Upper lobe of left lung (tissue), 4 donors: ENCODE measurements at regions not wholly inside any gene's neighbourhood (a gene's known extent, or its start where the extent isn't known, plus 50 kb on each side); places are given as distances from the start of the nearest gene placed in this dataset.

Experiments
- EP300 ChIP-seq, 4 donors: sonication (generic); formaldehyde crosslinking; IDR thresholded peaks; one replicate each; pipeline ENCODE4 v1.5.1; 2017; ENCODE audit warnings: antibody characterized with exemption in 4 of 4, control low read depth in 2 of 4
- POLR2A ChIP-seq, 4 donors: fragments of 450-650 bp; IDR thresholded peaks; one replicate each; pipeline ENCODE4 v1.5.1; 2016 to 2017; ENCODE audit warnings: antibody characterized with exemption in 4 of 4, mild to moderate bottlenecking in 2 of 4
- TF ChIP-seq, protein P1 (sequence below), 6 experiments: fragments of 450-650 bp in 4 of 6; fragments of 200-600 bp in 2 of 6; sonication (generic) in 2 of 6; IDR thresholded peaks; one replicate each; pipeline ENCODE4 v1.5.1; 2016 to 2019; ENCODE audit warnings: antibody characterized with exemption in 6 of 6

DNA sequence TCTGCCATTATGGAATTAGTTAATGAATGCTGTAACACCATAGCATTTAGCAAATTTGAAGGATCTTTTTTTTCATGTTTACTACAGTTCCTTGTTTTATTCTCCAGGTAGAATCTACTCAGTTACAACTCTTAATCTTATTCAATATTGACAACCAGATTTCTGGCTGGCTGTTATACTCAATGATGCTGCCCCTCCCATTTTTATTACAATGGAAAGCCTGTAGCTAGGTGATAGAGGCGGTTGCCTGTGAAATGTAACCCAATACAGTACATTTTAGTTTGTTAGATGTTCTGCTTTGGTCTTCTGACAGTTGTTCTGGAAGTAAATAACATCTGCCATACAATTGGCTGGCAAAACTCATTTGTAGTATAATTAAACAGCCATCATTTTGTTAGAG, 294.2 kb downstream of the DMRTA1 start:
- no peak for TF ChIP-seq POLR2A (IDR thresholded peaks at IDR 0.05)
- TF ChIP-seq, protein P1, sequence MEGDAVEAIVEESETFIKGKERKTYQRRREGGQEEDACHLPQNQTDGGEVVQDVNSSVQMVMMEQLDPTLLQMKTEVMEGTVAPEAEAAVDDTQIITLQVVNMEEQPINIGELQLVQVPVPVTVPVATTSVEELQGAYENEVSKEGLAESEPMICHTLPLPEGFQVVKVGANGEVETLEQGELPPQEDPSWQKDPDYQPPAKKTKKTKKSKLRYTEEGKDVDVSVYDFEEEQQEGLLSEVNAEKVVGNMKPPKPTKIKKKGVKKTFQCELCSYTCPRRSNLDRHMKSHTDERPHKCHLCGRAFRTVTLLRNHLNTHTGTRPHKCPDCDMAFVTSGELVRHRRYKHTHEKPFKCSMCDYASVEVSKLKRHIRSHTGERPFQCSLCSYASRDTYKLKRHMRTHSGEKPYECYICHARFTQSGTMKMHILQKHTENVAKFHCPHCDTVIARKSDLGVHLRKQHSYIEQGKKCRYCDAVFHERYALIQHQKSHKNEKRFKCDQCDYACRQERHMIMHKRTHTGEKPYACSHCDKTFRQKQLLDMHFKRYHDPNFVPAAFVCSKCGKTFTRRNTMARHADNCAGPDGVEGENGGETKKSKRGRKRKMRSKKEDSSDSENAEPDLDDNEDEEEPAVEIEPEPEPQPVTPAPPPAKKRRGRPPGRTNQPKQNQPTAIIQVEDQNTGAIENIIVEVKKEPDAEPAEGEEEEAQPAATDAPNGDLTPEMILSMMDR (IDR thresholded peaks at IDR 0.05): no peak
- no peak for TF ChIP-seq EP300 (IDR thresholded peaks at IDR 0.05)
